ENCODE measurements at regions not wholly inside any gene's neighbourhood (a gene's known extent, or its start where the extent isn't known, plus 50 kb on each side); places are given as distances from the start of the nearest gene placed in this dataset.

- TF ChIP-seq POLR2A (IDR thresholded peaks at IDR 0.05; ENCODE audit: low read depth, low read length) (no peak), CTCF (IDR thresholded peaks at IDR 0.05; ENCODE audit: extremely low read depth in 1 of 2, insufficient read depth in 1 of 2, low read depth in 1 of 2, low read length in 2 of 2) (no peak), POLR2AphosphoS5 (IDR thresholded peaks at IDR 0.05; ENCODE audit: insufficient read depth, low read depth, low read length) (no peak), MAX (IDR thresholded peaks at IDR 0.05; ENCODE audit: insufficient read depth, insufficient read length) (no peak), JUN (IDR thresholded peaks at IDR 0.05; ENCODE audit: borderline replicate concordance, insufficient read depth, insufficient read length, low read depth) (no peak), EZH2 (IDR thresholded peaks at IDR 0.05; ENCODE audit: borderline replicate concordance, low read depth, low read length, severe bottlenecking) (no peak)
Measured at GRCh38 chr9:2262386-2263071, 247.4 kb downstream of the SMARCA2 start.
